ENCODE measurements at regions not wholly inside any gene's neighbourhood (a gene's known extent, or its start where the extent isn't known, plus 50 kb on each side); places are given as distances from the start of the nearest gene placed in this dataset.

DNA sequence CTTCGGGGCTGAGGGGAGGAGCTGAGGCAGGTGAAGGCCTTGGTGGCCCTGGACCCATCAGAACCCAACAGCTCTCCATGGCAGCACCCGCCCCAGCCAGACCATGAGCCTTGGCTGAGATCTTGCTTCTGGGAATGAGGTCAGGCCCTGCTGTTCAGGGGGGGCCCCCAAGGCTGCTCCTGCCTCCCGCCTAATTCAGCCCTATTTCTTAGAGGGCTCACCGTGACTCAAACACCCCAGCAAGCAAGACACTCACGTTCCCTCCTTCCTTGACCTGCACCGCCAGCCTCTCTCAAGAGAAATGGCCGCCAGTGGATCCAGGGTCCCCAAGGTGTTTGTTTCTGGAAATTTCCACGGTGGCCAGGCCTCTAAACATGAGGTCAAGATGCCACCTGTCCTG, 61.4 kb upstream of the PPP1R26 start:
- no peak for TF ChIP-seq CTCF (IDR thresholded peaks at IDR 0.05)

- TF ChIP-seq CTCF (IDR thresholded peaks at IDR 0.05) = no peak
Measured at GRCh38 chr9:135419106-135419505, 60.5 kb upstream of the PPP1R26 start.

- no peak for TF ChIP-seq CTCF (IDR thresholded peaks at IDR 0.05)
Measured at GRCh38 chr9:135422341-135422944, 57.1 kb upstream of the PPP1R26 start.

DNA sequence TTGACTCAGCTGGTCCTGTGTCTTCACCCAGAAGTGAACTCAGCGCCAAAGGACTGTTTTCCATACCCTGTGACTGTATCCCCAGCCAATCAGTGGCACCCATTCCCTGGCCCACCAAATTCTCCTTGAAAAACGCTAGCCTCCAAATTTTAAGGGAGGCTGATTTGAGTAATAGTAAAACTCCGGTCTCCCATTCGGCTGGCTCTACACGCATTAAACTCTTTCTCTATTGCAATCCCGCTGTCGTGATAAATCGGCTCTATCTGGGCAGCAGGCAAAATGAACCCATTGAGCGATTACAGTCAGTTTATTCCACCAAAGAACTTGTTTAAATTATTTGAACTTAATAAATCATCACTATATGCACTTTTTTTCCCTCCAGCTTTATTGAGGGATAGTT, 55.9 kb upstream of the PPP1R26 start:
- TF ChIP-seq CTCF (IDR thresholded peaks at IDR 0.05) = no peak

All from LNCAP (cell line).